Neural progenitor cell (in vitro differentiated cells): ENCODE measurements at regions not wholly inside any gene's neighbourhood (a gene's known extent, or its start where the extent isn't known, plus 50 kb on each side); places are given as distances from the start of the nearest gene placed in this dataset.

ENCODE experiments used
- DNase-seq: peaks from one replicate; pipeline ENCODE4 v3.0.0-alpha.2; 2016; ENCODE audit warnings: low spot score
- H2AFZ ChIP-seq: fragments of 200-600 bp; sonication (generic); replicated peaks from 2 replicates; pipeline ENCODE4 v1.6.1; 2016; ENCODE audit warnings: antibody characterized with exemption
- H3F3A ChIP-seq: fragments of 200-600 bp; sonication (generic); 2 replicates; pipeline ENCODE4 v1.6.1; 2016; ENCODE audit warnings: antibody characterized with exemption, low read depth
- H3K27ac ChIP-seq: fragments of 200-600 bp; sonication (generic); 2 replicates; pipeline ENCODE4 v1.5.1; 2016; ENCODE audit warnings: mild to moderate bottlenecking
- H3K27me3 ChIP-seq: fragments of 200-600 bp; sonication (generic); 2 replicates; pipeline ENCODE4 v1.6.1; 2016; ENCODE audit warnings: mild to moderate bottlenecking, moderate library complexity
- H3K36me3 ChIP-seq: fragments of 200-600 bp; sonication (generic); 2 replicates; pipeline ENCODE4 v1.5.1; 2016
- H3K4me1 ChIP-seq: fragments of 200-600 bp; sonication (generic); 2 replicates; pipeline ENCODE4 v1.6.1; 2016; ENCODE audit warnings: mixed run types
- H3K4me2 ChIP-seq: fragments of 200-600 bp; sonication (generic); 2 replicates; pipeline ENCODE4 v1.6.1; 2016
- H3K4me3 ChIP-seq: fragments of 200-600 bp; sonication (generic); 2 replicates; pipeline ENCODE4 v1.5.1; 2016
- H3K79me2 ChIP-seq: fragments of 200-600 bp; sonication (generic); 2 replicates; pipeline ENCODE4 v1.6.1; 2016; ENCODE audit warnings: low read depth
- H3K9ac ChIP-seq: fragments of 200-600 bp; sonication (generic); 2 replicates; pipeline ENCODE4 v1.6.1; 2016
- H3K9me3 ChIP-seq: fragments of 200-600 bp; sonication (generic); 2 replicates; pipeline ENCODE4 v1.5.1; 2016; ENCODE audit warnings: low read depth
- H4K20me1 ChIP-seq: fragments of 200-600 bp; sonication (generic); 2 replicates; pipeline ENCODE4 v1.6.1; 2016; ENCODE audit warnings: low read depth
- H3K27ac Mint-ChIP-seq: 3 replicates; pipeline ENCODE4 v1.8.0; 2021; ENCODE audit warnings: mixed read lengths
- H3K27me3 Mint-ChIP-seq: 2 replicates; pipeline ENCODE4 v1.8.0; 2022; ENCODE audit warnings: low read depth, mild to moderate bottlenecking, inconsistent platforms, moderate library complexity, mixed read lengths; ENCODE audit not compliant: insufficient read depth
- H3K36me3 Mint-ChIP-seq: 3 replicates; pipeline ENCODE4 v1.8.0; 2021; ENCODE audit warnings: mixed read lengths
- H3K4me1 Mint-ChIP-seq: 3 replicates; pipeline ENCODE4 v1.8.0; 2021; ENCODE audit warnings: mixed read lengths
- H3K4me3 Mint-ChIP-seq: 3 replicates; pipeline ENCODE4 v1.8.0; 2021; ENCODE audit warnings: mild to moderate bottlenecking, moderate library complexity, mixed read lengths
- H3K9me3 Mint-ChIP-seq: 3 replicates; pipeline ENCODE4 v1.8.0; 2020; ENCODE audit warnings: mixed read lengths
- EZH2 ChIP-seq: fragments of 200-600 bp; sonication (generic); IDR thresholded peaks from 2 replicates; pipeline ENCODE4 v1.6.1; 2017; ENCODE audit warnings: antibody characterized with exemption, mild to moderate bottlenecking, moderate library complexity
- EZH2phosphoT487 ChIP-seq: fragments of 200-600 bp; sonication (generic); IDR thresholded peaks from 2 replicates; pipeline ENCODE4 v1.6.1; 2017; ENCODE audit warnings: antibody characterized with exemption
- TF ChIP-seq, protein P1 (sequence below): fragments of 200-600 bp; sonication (generic); IDR thresholded peaks from 2 replicates; pipeline ENCODE4 v1.5.1; 2017; ENCODE audit warnings: antibody characterized with exemption, mild to moderate bottlenecking

DNA sequence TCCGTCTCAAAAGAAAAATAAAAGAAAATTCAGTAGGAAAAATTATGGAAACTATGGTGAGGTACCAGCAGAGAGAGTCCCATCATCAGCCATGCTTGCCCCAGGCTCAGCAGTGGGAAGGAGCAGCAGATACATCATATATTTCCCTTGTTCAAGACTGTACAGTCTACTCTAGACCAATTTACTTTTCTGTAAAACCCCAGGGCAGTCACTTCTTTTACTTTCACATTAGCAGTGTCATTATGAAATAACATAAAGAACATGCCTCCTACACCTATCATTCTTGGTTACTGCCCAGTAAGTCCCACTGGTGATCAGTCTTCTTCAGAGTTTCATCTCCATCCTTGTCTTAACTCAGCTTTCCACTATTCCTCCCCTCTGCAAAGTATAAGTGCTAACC lies 1145.0 kb downstream of the MAT2B start:
- H3K27ac ChIP-seq = no peak overlapping the region
- no peaks in the 10 kb centered on the region for H3K27me3 Mint-ChIP-seq
- no peaks in the 10 kb centered on the region for H3K9me3 ChIP-seq
- no peak overlapping the region for H3K4me2 ChIP-seq
- H3K4me3 ChIP-seq = no peak overlapping the region
- no peaks in the 10 kb centered on the region for H3K4me1 Mint-ChIP-seq
- TF ChIP-seq, protein P1, sequence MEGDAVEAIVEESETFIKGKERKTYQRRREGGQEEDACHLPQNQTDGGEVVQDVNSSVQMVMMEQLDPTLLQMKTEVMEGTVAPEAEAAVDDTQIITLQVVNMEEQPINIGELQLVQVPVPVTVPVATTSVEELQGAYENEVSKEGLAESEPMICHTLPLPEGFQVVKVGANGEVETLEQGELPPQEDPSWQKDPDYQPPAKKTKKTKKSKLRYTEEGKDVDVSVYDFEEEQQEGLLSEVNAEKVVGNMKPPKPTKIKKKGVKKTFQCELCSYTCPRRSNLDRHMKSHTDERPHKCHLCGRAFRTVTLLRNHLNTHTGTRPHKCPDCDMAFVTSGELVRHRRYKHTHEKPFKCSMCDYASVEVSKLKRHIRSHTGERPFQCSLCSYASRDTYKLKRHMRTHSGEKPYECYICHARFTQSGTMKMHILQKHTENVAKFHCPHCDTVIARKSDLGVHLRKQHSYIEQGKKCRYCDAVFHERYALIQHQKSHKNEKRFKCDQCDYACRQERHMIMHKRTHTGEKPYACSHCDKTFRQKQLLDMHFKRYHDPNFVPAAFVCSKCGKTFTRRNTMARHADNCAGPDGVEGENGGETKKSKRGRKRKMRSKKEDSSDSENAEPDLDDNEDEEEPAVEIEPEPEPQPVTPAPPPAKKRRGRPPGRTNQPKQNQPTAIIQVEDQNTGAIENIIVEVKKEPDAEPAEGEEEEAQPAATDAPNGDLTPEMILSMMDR = no peak
- TF ChIP-seq EZH2 = no peak
- TF ChIP-seq EZH2phosphoT487 = no peak
- H3K4me3 Mint-ChIP-seq = no peak overlapping the region
- no peaks in the 10 kb centered on the region for H3K36me3 ChIP-seq
- H3K27ac Mint-ChIP-seq = no peak overlapping the region
- no peaks in the 10 kb centered on the region for H3K4me1 ChIP-seq
- no peaks in the 10 kb centered on the region for H3K36me3 Mint-ChIP-seq
- no peak overlapping the region for H2AFZ ChIP-seq
- H3K79me2 ChIP-seq = no peaks in the 10 kb centered on the region
- no peaks in the 10 kb centered on the region for H3F3A ChIP-seq
- no peak for DNase-seq
- no peaks in the 10 kb centered on the region for H3K9me3 Mint-ChIP-seq
- H3K9ac ChIP-seq = no peak overlapping the region
- H4K20me1 ChIP-seq = no peaks in the 10 kb centered on the region
- no peaks in the 10 kb centered on the region for H3K27me3 ChIP-seq

DNA sequence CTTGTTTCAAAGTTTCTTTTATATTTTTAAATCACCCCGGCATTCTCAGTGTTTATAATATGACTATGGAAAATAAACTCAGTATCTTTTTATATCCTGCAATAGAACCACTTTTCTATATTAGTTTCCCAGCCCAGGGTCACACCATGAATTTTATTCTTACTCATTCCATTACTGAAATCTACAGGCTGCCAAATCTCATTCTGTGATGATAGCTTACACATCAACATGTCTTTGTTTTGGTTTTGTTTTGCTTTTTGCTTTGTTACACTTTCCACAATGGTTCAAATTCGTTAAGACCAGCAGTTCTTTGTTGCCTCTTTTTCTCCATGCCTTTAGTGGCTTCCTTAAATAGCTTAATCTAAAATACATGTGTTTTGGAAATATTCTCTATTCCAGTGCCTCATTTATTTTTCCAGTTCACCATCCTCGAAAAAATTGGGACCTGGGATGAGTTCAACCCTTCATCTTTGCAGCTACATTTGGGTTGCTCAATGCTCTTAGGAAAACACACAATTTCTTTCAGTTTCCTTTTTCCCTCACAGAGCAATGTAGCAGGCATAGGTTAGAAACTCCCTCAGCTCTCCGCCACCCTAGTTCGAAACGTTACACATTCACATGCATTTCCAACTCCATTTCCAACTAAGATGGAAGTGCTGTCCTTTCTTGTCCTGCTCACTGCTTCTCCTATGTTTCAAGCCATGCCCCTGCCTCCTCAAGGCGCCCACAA lies 1146.3 kb downstream of the MAT2B start:
- Histone ChIP-seq H3K27me3 (no peaks in the 10 kb centered on the region), H3K4me3 (no peak overlapping the region), H3K4me2 (no peak overlapping the region), H3K9me3 (no peaks in the 10 kb centered on the region), H2AFZ (no peak overlapping the region), H3K9ac (no peak overlapping the region), H3K4me1 (no peaks in the 10 kb centered on the region), H3K79me2 (no peaks in the 10 kb centered on the region), H4K20me1 (no peaks in the 10 kb centered on the region), H3K36me3 (no peaks in the 10 kb centered on the region), H3K27ac (no peak overlapping the region), H3F3A (no peaks in the 10 kb centered on the region)
- no peak for DNase-seq
- no peaks in the 10 kb centered on the region for H3K9me3 Mint-ChIP-seq
- TF ChIP-seq EZH2phosphoT487 (no peak), EZH2 (no peak)
- TF ChIP-seq, protein P1 = no peak
- H3K4me1 Mint-ChIP-seq = peaks cover 4% of the 10 kb centered on the region
- no peaks in the 10 kb centered on the region for H3K36me3 Mint-ChIP-seq
- H3K27me3 Mint-ChIP-seq = no peaks in the 10 kb centered on the region
- H3K4me3 Mint-ChIP-seq = no peak overlapping the region
- H3K27ac Mint-ChIP-seq = no peak overlapping the region

DNA sequence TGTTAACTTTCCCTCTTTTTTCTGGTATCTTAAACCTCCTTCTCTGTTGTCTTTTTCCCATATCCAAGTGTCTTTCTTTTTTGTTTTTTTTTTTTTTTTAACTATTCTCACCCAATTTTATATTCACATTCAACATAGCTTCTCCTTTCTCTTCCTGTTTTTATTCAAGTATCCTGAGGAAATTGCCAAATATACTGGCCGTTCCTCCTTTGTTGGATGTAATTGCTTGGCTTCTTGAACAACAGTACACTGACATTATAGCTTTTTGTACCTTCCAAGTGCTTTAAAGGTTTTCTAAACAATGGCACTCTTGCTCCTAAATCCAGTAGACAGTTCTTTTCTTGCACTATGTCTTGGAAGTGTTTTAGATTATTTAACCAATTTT lies 1146.8 kb downstream of the MAT2B start:
- no peaks in the 10 kb centered on the region for H3K4me1 ChIP-seq
- no peaks in the 10 kb centered on the region for H3K79me2 ChIP-seq
- no peak overlapping the region for H3K9ac ChIP-seq
- DNase-seq = no peak
- peaks cover 10% of the 10 kb centered on the region for H3K4me1 Mint-ChIP-seq
- no peak overlapping the region for H3K4me2 ChIP-seq
- H2AFZ ChIP-seq = no peak overlapping the region
- H4K20me1 ChIP-seq = no peaks in the 10 kb centered on the region
- no peak overlapping the region for H3K27ac ChIP-seq
- no peak overlapping the region for H3K4me3 Mint-ChIP-seq
- H3K9me3 Mint-ChIP-seq = no peaks in the 10 kb centered on the region
- no peaks in the 10 kb centered on the region for H3K27me3 ChIP-seq
- no peaks in the 10 kb centered on the region for H3K9me3 ChIP-seq
- no peak overlapping the region for H3K27ac Mint-ChIP-seq
- no peaks in the 10 kb centered on the region for H3K36me3 ChIP-seq
- H3K4me3 ChIP-seq = no peak overlapping the region
- H3F3A ChIP-seq = no peaks in the 10 kb centered on the region
- H3K27me3 Mint-ChIP-seq = no peaks in the 10 kb centered on the region
- H3K36me3 Mint-ChIP-seq = no peaks in the 10 kb centered on the region
- TF ChIP-seq, protein P1 = no peak
- TF ChIP-seq EZH2 (no peak), EZH2phosphoT487 (no peak)
